ENCODE measurements at regions not wholly inside any gene's neighbourhood (a gene's known extent, or its start where the extent isn't known, plus 50 kb on each side); places are given as distances from the start of the nearest gene placed in this dataset.

DNA sequence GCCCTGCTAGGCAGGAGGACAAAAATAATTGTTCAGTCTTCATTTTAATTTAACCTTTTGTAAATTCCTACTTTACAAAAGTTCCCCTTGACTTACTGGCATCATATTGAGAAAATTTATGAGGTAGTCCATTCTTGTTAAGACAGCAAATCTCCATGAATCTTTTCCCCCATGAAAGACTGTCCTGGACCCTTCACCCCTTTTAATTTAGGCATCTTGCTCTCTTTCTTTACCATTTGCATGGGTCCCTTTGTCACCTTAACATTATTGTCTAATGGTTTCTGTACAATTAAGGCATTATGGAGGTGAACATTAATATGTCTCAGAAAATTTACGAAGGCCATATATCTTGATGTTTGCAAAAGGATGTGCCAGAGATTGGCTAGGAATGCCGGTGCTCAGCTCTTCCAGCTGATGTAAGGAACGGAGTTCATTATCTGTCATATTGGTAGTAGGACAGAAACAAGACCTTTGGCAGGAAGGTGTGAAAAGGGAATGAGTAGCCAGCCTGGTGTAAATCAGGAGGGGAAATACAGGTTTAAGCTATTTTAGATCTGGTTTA lies 382.8 kb upstream of the TSHZ2 start:
- Mint-ChIP-seq H3K4me3 (ENCODE audit: unreplicated experiment) (no peak overlapping the region), H3K9me3 (ENCODE audit: low read depth) (peaks cover 3% of the 10 kb centered on the region), H3K27ac (ENCODE audit: unreplicated experiment) (no peak overlapping the region), H3K4me1 (ENCODE audit: low read depth) (no peaks in the 10 kb centered on the region), H3K27me3 (ENCODE audit: low read depth) (no peaks in the 10 kb centered on the region), H3K36me3 (ENCODE audit: low read depth) (no peaks in the 10 kb centered on the region)
- TF ChIP-seq CTCF (IDR thresholded peaks at IDR 0.05) = no peak
- DNase-seq (ENCODE audit: low spot score) = no peak

DNA sequence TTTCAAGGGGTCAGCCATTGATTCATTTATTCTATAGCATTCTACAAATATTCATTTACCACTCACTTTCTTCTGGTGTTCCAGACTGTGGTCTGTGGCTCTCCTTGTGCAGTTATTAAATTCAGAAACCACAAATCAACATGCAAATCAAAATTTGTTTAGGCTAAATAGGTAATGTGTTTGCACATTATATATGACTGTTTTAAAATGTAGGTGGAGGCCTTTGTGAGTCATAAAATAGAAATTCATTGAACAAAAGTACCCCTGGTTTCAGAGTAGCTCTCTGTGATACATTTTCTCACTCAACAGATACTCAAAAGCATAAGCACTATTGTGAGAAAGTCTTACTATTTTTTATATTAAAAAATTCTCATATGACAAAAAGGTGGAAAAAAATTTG lies 385.5 kb upstream of the TSHZ2 start:
- no peaks in the 10 kb centered on the region for H3K27me3 Mint-ChIP-seq (ENCODE audit: low read depth)
- H3K36me3 Mint-ChIP-seq (ENCODE audit: low read depth) = no peaks in the 10 kb centered on the region
- H3K4me3 Mint-ChIP-seq (ENCODE audit: unreplicated experiment) = no peak overlapping the region
- H3K9me3 Mint-ChIP-seq (ENCODE audit: low read depth) = no peaks in the 10 kb centered on the region
- no peak overlapping the region for H3K27ac Mint-ChIP-seq (ENCODE audit: unreplicated experiment)
- no peak for TF ChIP-seq CTCF (IDR thresholded peaks at IDR 0.05)
- no peak for DNase-seq (ENCODE audit: low spot score)
- H3K4me1 Mint-ChIP-seq (ENCODE audit: low read depth) = no peaks in the 10 kb centered on the region

- H3K27ac Mint-ChIP-seq (ENCODE audit: unreplicated experiment) = no peak overlapping the region
- no peak for DNase-seq (ENCODE audit: low spot score)
- no peaks in the 10 kb centered on the region for H3K27me3 Mint-ChIP-seq (ENCODE audit: low read depth)
Measured at GRCh38 chr20:52585333-52585732, 386.8 kb upstream of the TSHZ2 start.

GRCh38 chr20:52578559-52578958 lies 387.0 kb upstream of the ZFP64 start:
- Mint-ChIP-seq H3K4me3 (ENCODE audit: unreplicated experiment) (no peak overlapping the region), H3K4me1 (ENCODE audit: low read depth) (no peaks in the 10 kb centered on the region), H3K27ac (ENCODE audit: unreplicated experiment) (no peak overlapping the region), H3K36me3 (ENCODE audit: low read depth) (no peaks in the 10 kb centered on the region), H3K9me3 (ENCODE audit: low read depth) (peaks cover 7% of the 10 kb centered on the region), H3K27me3 (ENCODE audit: low read depth) (no peaks in the 10 kb centered on the region)
- DNase-seq (ENCODE audit: low spot score) = no peak
- no peak for TF ChIP-seq CTCF (IDR thresholded peaks at IDR 0.05)

More at GRCh38 chr20:52585333-52585732, 386.8 kb upstream of the TSHZ2 start:
- Mint-ChIP-seq H3K9me3 (ENCODE audit: low read depth) (no peaks in the 10 kb centered on the region), H3K4me1 (ENCODE audit: low read depth) (no peaks in the 10 kb centered on the region), H3K36me3 (ENCODE audit: low read depth) (no peaks in the 10 kb centered on the region), H3K4me3 (ENCODE audit: unreplicated experiment) (no peak overlapping the region)
- TF ChIP-seq CTCF (IDR thresholded peaks at IDR 0.05) = no peak

- Mint-ChIP-seq H3K27ac (ENCODE audit: unreplicated experiment) (no peak overlapping the region), H3K4me1 (ENCODE audit: low read depth) (no peaks in the 10 kb centered on the region), H3K4me3 (ENCODE audit: unreplicated experiment) (no peak overlapping the region), H3K36me3 (ENCODE audit: low read depth) (no peaks in the 10 kb centered on the region), H3K9me3 (ENCODE audit: low read depth) (peaks cover 10% of the 10 kb centered on the region), H3K27me3 (ENCODE audit: low read depth) (no peaks in the 10 kb centered on the region)
- no peak for TF ChIP-seq CTCF (IDR thresholded peaks at IDR 0.05)
- DNase-seq (ENCODE audit: low spot score) = no peak
Measured at GRCh38 chr20:52577696-52578095, 386.1 kb upstream of the ZFP64 start.
